ENCODE measurements at regions not wholly inside any gene's neighbourhood (a gene's known extent, or its start where the extent isn't known, plus 50 kb on each side); places are given as distances from the start of the nearest gene placed in this dataset.

DNA sequence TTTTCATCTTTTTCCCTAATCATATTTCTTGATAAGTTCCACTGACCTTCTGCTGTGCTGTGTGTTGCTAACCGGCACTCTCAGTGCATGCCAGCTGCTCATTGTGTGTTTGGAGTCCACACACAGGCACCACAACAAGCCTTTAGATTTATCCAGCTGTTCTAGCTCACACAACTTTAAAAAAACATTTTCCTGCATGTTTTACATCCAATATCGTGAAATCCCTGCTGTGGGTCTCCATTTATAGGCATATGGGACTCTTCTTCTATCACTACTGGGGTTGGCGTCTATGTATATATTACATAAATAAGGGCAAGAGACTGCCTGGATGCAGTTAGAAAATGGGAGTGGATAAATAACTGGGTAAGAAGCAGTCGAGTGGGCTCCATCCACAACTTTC lies 183.6 kb upstream of the ADARB2 start:
- TF ChIP-seq EZH2 (IDR thresholded peaks at IDR 0.05; ENCODE audit: borderline replicate concordance) (no peak), CTCF (IDR thresholded peaks at IDR 0.05; ENCODE audit: poor library complexity) (no peak)
